WTC11 (cell line): ENCODE measurements at regions not wholly inside any gene's neighbourhood (a gene's known extent, or its start where the extent isn't known, plus 50 kb on each side); places are given as distances from the start of the nearest gene placed in this dataset.

Experiments
- ATAC-seq: fragments of 200-7000 bp; cut with Tn5 transposase; 2 replicates; pipeline ENCODE4 v1.10.0; 2021; ENCODE audit warnings: mild to moderate bottlenecking, moderate library complexity
- CTCF ChIA-PET: fragments of 300-600 bp; sonication (Branson Sonifier 250); formaldehyde crosslinking; loops from one replicate; lab custom pipeline; 2021; ENCODE audit warnings: antibody characterized with exemption; lab: Charles Lee
- POLR2A ChIA-PET: fragments of 350-600 bp; sonication (Branson Sonifier 250); formaldehyde crosslinking; loops from one replicate; lab custom pipeline; 2021; ENCODE audit warnings: antibody characterized with exemption; lab: Charles Lee
- DNase-seq: peaks from one replicate; pipeline ENCODE4 v3.0.0; 2021; ENCODE audit warnings: low spot score
- H3K27ac Mint-ChIP-seq: 2 replicates; pipeline ENCODE4 v1.8.0; 2021; ENCODE audit warnings: mixed read lengths
- H3K27me3 Mint-ChIP-seq: 2 replicates; pipeline ENCODE4 v1.8.0; 2021; ENCODE audit warnings: low read depth, mild to moderate bottlenecking, moderate library complexity, mixed read lengths
- H3K36me3 Mint-ChIP-seq: 2 replicates; pipeline ENCODE4 v1.8.0; 2021; ENCODE audit warnings: mixed read lengths
- H3K4me1 Mint-ChIP-seq: 2 replicates; pipeline ENCODE4 v1.8.0; 2022; ENCODE audit warnings: mixed read lengths
- H3K4me3 Mint-ChIP-seq: 2 replicates; pipeline ENCODE4 v1.8.0; 2021; ENCODE audit warnings: mild to moderate bottlenecking, moderate library complexity, mixed read lengths
- H3K9me3 Mint-ChIP-seq: 2 replicates; pipeline ENCODE4 v1.8.0; 2021; ENCODE audit warnings: mixed read lengths
- AR ChIP-seq: fragments of 250-450 bp; sonication (Bioruptor Pico); IDR thresholded peaks from 2 replicates; pipeline ENCODE4 v1.9.0; 2021; ENCODE audit warnings: mild to moderate bottlenecking
- ATF6 ChIP-seq: sonication (generic); formaldehyde crosslinking; IDR thresholded peaks from 2 replicates; pipeline ENCODE4 v1.8.1; 2023; ENCODE audit warnings: mild to moderate bottlenecking, missing genetic modification reagents
- CBFB ChIP-seq: sonication (generic); formaldehyde crosslinking; IDR thresholded peaks from 2 replicates; pipeline ENCODE4 v1.8.1; 2022; ENCODE audit warnings: mild to moderate bottlenecking, low read depth, missing genetic modification reagents
- CREB1 ChIP-seq: sonication (generic); formaldehyde crosslinking; IDR thresholded peaks from 2 replicates; pipeline ENCODE4 v1.8.0; 2023; ENCODE audit warnings: mild to moderate bottlenecking, missing genetic modification reagents
- CTCF ChIP-seq: fragments of 200-600 bp; IDR thresholded peaks from 2 replicates; pipeline ENCODE4 v1.8.0; 2022; ENCODE audit warnings: antibody characterized with exemption
- E2F1 ChIP-seq: sonication (generic); formaldehyde crosslinking; IDR thresholded peaks from 2 replicates; pipeline ENCODE4 v1.8.0; 2022; ENCODE audit warnings: mild to moderate bottlenecking, missing genetic modification reagents
- EMX1 ChIP-seq: fragments of 250-450 bp; sonication (Bioruptor Pico); IDR thresholded peaks from 2 replicates; pipeline ENCODE4 v1.8.0; 2021; ENCODE audit warnings: mild to moderate bottlenecking
- ERG ChIP-seq: fragments of 250-450 bp; sonication (Bioruptor Pico); IDR thresholded peaks from 2 replicates; pipeline ENCODE4 v1.8.0; 2021; ENCODE audit warnings: mild to moderate bottlenecking
- ETV6 ChIP-seq: sonication (generic); formaldehyde crosslinking; IDR thresholded peaks from 2 replicates; pipeline ENCODE4 v1.8.1; 2022; ENCODE audit warnings: mild to moderate bottlenecking, missing genetic modification reagents
- IRF1 ChIP-seq: sonication (generic); formaldehyde crosslinking; IDR thresholded peaks from 2 replicates; pipeline ENCODE4 v1.8.0; 2023; ENCODE audit warnings: missing genetic modification reagents
- JAZF1 ChIP-seq: fragments of 250-450 bp; sonication (Bioruptor Pico); IDR thresholded peaks from 2 replicates; pipeline ENCODE4 v1.9.0; 2021; ENCODE audit warnings: moderate library complexity, mild to moderate bottlenecking, inconsistent platforms
- MLX ChIP-seq: sonication (generic); formaldehyde crosslinking; IDR thresholded peaks from 2 replicates; pipeline ENCODE4 v1.8.1; 2023; ENCODE audit warnings: mild to moderate bottlenecking, missing genetic modification reagents, moderate library complexity
- PRDM15 ChIP-seq: sonication (generic); formaldehyde crosslinking; IDR thresholded peaks from 2 replicates; pipeline ENCODE4 v1.8.0; 2022; ENCODE audit warnings: missing genetic modification reagents
- RORB ChIP-seq: fragments of 250-450 bp; sonication (Bioruptor Pico); IDR thresholded peaks from 2 replicates; pipeline ENCODE4 v1.9.0; 2021; ENCODE audit warnings: mild to moderate bottlenecking
- USF2 ChIP-seq: sonication (generic); formaldehyde crosslinking; IDR thresholded peaks from 2 replicates; pipeline ENCODE4 v1.8.1; 2023; ENCODE audit warnings: mild to moderate bottlenecking, missing genetic modification reagents, moderate library complexity
- ZNF232 ChIP-seq: sonication (generic); formaldehyde crosslinking; IDR thresholded peaks from 2 replicates; pipeline ENCODE4 v1.8.0; 2022; ENCODE audit warnings: mild to moderate bottlenecking, missing genetic modification reagents
- ZNF423 ChIP-seq: fragments of 250-450 bp; sonication (Bioruptor Pico); IDR thresholded peaks from 2 replicates; pipeline ENCODE4 v2.1.2; 2022; ENCODE audit warnings: mild to moderate bottlenecking, moderate library complexity
- ZNF425 ChIP-seq: fragments of 250-450 bp; sonication (Bioruptor Pico); conservative IDR thresholded peaks from 2 replicates; pipeline ENCODE4 v1.9.0; 2021; ENCODE audit warnings: mild to moderate bottlenecking
- ZSCAN18 ChIP-seq: fragments of 250-450 bp; sonication (Bioruptor Pico); IDR thresholded peaks from 2 replicates; pipeline ENCODE4 v2.1.2; 2022; ENCODE audit warnings: mild to moderate bottlenecking, moderate library complexity

- H3K27ac Mint-ChIP-seq = no peak overlapping the region
- H3K9me3 Mint-ChIP-seq = peaks cover 42% of the 10 kb centered on the region
- H3K4me3 Mint-ChIP-seq = no peak overlapping the region
- no peak for TF ChIP-seq CREB1 (CRISPR knock-in tag)
- no peak for TF ChIP-seq JAZF1
- TF ChIP-seq CBFB (CRISPR knock-in tag) = no peak
- no peak for TF ChIP-seq ZNF425 (CRISPR knock-in tag)
- no peak for TF ChIP-seq AR (CRISPR knock-in tag)
- no peak for TF ChIP-seq EMX1
- no peak for TF ChIP-seq ZSCAN18
- TF ChIP-seq PRDM15 (CRISPR knock-in tag) = no peak
- no peak for TF ChIP-seq ZNF423 (CRISPR knock-in tag)
- TF ChIP-seq RORB (CRISPR knock-in tag) = no peak
- no peak for TF ChIP-seq USF2 (CRISPR knock-in tag)
- no peak for TF ChIP-seq IRF1
- TF ChIP-seq ZNF232 (CRISPR knock-in tag) = no peak
- no peak for TF ChIP-seq CTCF
- TF ChIP-seq ATF6 (CRISPR knock-in tag) = no peak
- TF ChIP-seq ERG = no peak
- TF ChIP-seq ETV6 (CRISPR knock-in tag) = no peak
- no peak for TF ChIP-seq MLX (CRISPR knock-in tag)
- no peak for TF ChIP-seq E2F1 (CRISPR knock-in tag)
- TF ChIP-seq, all 79 proteins: peak for 0
- Mint-ChIP-seq H3K36me3 (peaks cover 32% of the 10 kb centered on the region), H3K27me3 (peaks cover 4% of the 10 kb centered on the region; the same call in 1 of the 2 replicates), H3K4me1 (peaks cover 4% of the 10 kb centered on the region)
- ChIA-PET CTCF (no interaction called here), POLR2A (no interaction called here)
- ATAC-seq (no peak), DNase-seq (no peak)
These were observed 502.2 kb upstream of the CA10 start for GRCh38 chr17:52660692-52661091.
